HepG2 (cell line): ENCODE measurements at regions not wholly inside any gene's neighbourhood (a gene's known extent, or its start where the extent isn't known, plus 50 kb on each side); places are given as distances from the start of the nearest gene placed in this dataset.
A peak's percentile ranks its signal among the peaks of the same experiment; 100 is the strongest.

Experiments
- ATAC-seq: fragments of 200-7000 bp; cut with Tn5 transposase; 3 replicates; pipeline ENCODE4 v1.9.1; 2020; ENCODE audit warnings: mild to moderate bottlenecking, moderate library complexity
- BruUV-seq: library from RNA; stranded (reverse); fragments of 400-500 nt; replicated peaks from 2 replicates; lab custom pipeline; 2021; lab: Mats Ljungman, UMichigan
- CTCF ChIA-PET: fragments of 300-600 bp; formaldehyde crosslinking; extraction: SDS; loops from one replicate; lab custom pipeline; 2021; ENCODE audit warnings: low total read pairs, inconsistent platforms, low intra/inter-chr PET ratio; lab: Yijun Ruan, JAX
- POLR2A ChIA-PET: fragments of 350-600 bp; sonication (Branson Sonifier 250); formaldehyde crosslinking; loops from one replicate; lab custom pipeline; 2020; ENCODE audit warnings: antibody characterized with exemption, inconsistent platforms; lab: Yijun Ruan, JAX
- DNase-seq: peaks from one replicate; pipeline ENCODE4 v3.0.0-alpha.2; 2015; ENCODE audit warnings: low spot score
- FAIRE-seq: peaks from 3 replicates; lab custom pipeline; 2011; peaks lifted over from hg19 to GRCh38; lab: Jason Lieb, UNC
- H2AFZ ChIP-seq: one replicate; pipeline ENCODE4 v1.6.1; 2011; ENCODE audit warnings: low read length, inconsistent platforms
- H3K27ac ChIP-seq: fragments of 300-600 bp; 3 replicates; pipeline ENCODE4 v1.8.0; 2011; ENCODE audit warnings: mixed run types, mild to moderate bottlenecking, mixed read lengths, low read length, inconsistent platforms; ENCODE audit not compliant: insufficient read depth; ENCODE audit errors: extremely low read length
- H3K27me3 ChIP-seq, 2 experiments: fragments of 200-600 bp in 1 of 2; 2 replicates in 1 of 2; 3 replicates in 1 of 2; pipeline versions ENCODE4 v1.6.0 to v1.8.0; 2011; ENCODE audit warnings: low read length in 2 of 2, mild to moderate bottlenecking in 2 of 2, moderate library complexity in 2 of 2, inconsistent platforms in 1 of 2; ENCODE audit not compliant: insufficient read depth in 2 of 2, control insufficient read depth in 1 of 2
- H3K36me3 ChIP-seq, 2 experiments: fragments of 200-600 bp in 1 of 2; replicated peaks in 1 of 2; 2 replicates in 1 of 2; 3 replicates in 1 of 2; pipeline versions ENCODE4 v1.5.1 to v1.8.0; 2011; ENCODE audit warnings: low read length in 2 of 2, inconsistent platforms in 1 of 2; ENCODE audit not compliant: insufficient read depth in 2 of 2, control insufficient read depth in 1 of 2
- H3K4me1 ChIP-seq: 2 replicates; pipeline ENCODE4 v1.5.1; 2012; ENCODE audit warnings: low read length, inconsistent platforms; ENCODE audit not compliant: insufficient read depth
- H3K4me2 ChIP-seq: 2 replicates; pipeline ENCODE4 v1.6.0; 2011; ENCODE audit warnings: low read depth, low read length, inconsistent platforms
- H3K4me3 ChIP-seq, 3 experiments: fragments of 200-600 bp in 1 of 3; sonication (generic), shearing (Covaris generic) in 1 of 3; replicated peaks in 1 of 3; 2 replicates each; pipeline ENCODE4 v1.5.1; 2011 to 2016; ENCODE audit warnings: low read length in 3 of 3, inconsistent platforms in 2 of 3, low read depth in 2 of 3, mild to moderate bottlenecking in 2 of 3, control low read depth in 1 of 3, mixed read lengths in 1 of 3; ENCODE audit not compliant: insufficient read depth in 1 of 3
- H3K79me2 ChIP-seq: one replicate; pipeline ENCODE4 v1.6.1; 2011; ENCODE audit warnings: low read length, inconsistent platforms; ENCODE audit not compliant: insufficient read depth
- H3K9ac ChIP-seq: 2 replicates; pipeline ENCODE4 v1.6.0; 2011; ENCODE audit warnings: mild to moderate bottlenecking, low read depth, low read length, inconsistent platforms; ENCODE audit not compliant: insufficient read depth
- H3K9me3 ChIP-seq: 2 replicates; pipeline ENCODE4 v1.5.1; 2012; ENCODE audit warnings: mild to moderate bottlenecking, low read length
- H4K20me1 ChIP-seq: 2 replicates; pipeline ENCODE4 v1.6.0; 2011; ENCODE audit warnings: inconsistent platforms, mild to moderate bottlenecking, low read length, moderate library complexity; ENCODE audit not compliant: insufficient read depth
- HNF4A ChIP-seq: sonication (generic); formaldehyde crosslinking; IDR thresholded peaks from 2 replicates; pipeline ENCODE4 v1.4.0; 2020; ENCODE audit warnings: missing genetic modification reagents
- PPARG ChIP-seq: conservative IDR thresholded peaks from 2 replicates; pipeline ENCODE4 v1.6.1; 2016; ENCODE audit warnings: missing biosample characterization, missing genetic modification reagents
- RAD21 ChIP-seq: fragments of 450-650 bp; formaldehyde crosslinking; IDR thresholded peaks from 2 replicates; pipeline ENCODE4 v1.5.0; 2020; ENCODE audit warnings: mild to moderate bottlenecking
- SP1 ChIP-seq, 2 experiments: fragments of 450-650 bp in 1 of 2; sonication (generic) in 1 of 2; formaldehyde crosslinking in 1 of 2; IDR thresholded peaks; 2 replicates each; pipeline versions ENCODE4 v1.4.0 to v1.6.1; 2016 to 2020; ENCODE audit warnings: missing genetic modification reagents in 1 of 2
- TEAD3 ChIP-seq: optimal IDR thresholded peaks from 2 replicates; pipeline ENCODE3; 2016; ENCODE audit warnings: borderline replicate concordance
- WGBS: methylation state at CpG from one replicate; pipeline ENCODE4 v1.1.6; 2017; ENCODE audit warnings: low lambda C conversion rate; 5-methylcytosine and 5-hydroxymethylcytosine counted together
- in situ Hi-C: cut with HindIII; loops from 2 replicates; pipeline ENCODE4 v1.10.0; 2017; ENCODE audit warnings: low pct_unique_long_range_greater_than_20kb; ENCODE audit not compliant: extremely low pct_ligation_motif_present
- intact Hi-C: fragments of 100-400 bp; cut with micrococcal nuclease; formaldehyde crosslinking; loops from one replicate; pipeline ENCODE4 v1.10.0; 2022; ENCODE audit not compliant: unreplicated experiment
- TF ChIP-seq, protein P1 (sequence below): sonication (generic); formaldehyde crosslinking; IDR thresholded peaks from 2 replicates; pipeline ENCODE4 v1.9.0; 2021; ENCODE audit warnings: missing genetic modification reagents, borderline replicate concordance

- ChIA-PET CTCF (no interaction called here), POLR2A (no interaction called here)
- ATAC-seq (no peak), FAIRE-seq (no peak), DNase-seq (peak; percentile 9)
- H2AFZ ChIP-seq: no peak overlapping the region
- no peaks in the 10 kb centered on the region for H3K36me3 ChIP-seq
- intact Hi-C loops (no loop called here), in situ Hi-C loops (no loop called here)
- no peak overlapping the region for H3K4me2 ChIP-seq
- H3K4me1 ChIP-seq: no peaks in the 10 kb centered on the region
- WGBS: 7% methylated on average over 3 of the region's 3 CpGs
- H4K20me1 ChIP-seq: no peaks in the 10 kb centered on the region
- no peak overlapping the region for H3K4me3 ChIP-seq
- BruUV-seq: no TSS peak
- no peak overlapping the region for H3K9ac ChIP-seq
- no peaks in the 10 kb centered on the region for H3K9me3 ChIP-seq
- H3K27ac ChIP-seq: no peak overlapping the region
- H3K27me3 ChIP-seq: no peaks in the 10 kb centered on the region; a peak in 1 of 5 replicates
- H3K79me2 ChIP-seq: no peaks in the 10 kb centered on the region
- TF ChIP-seq HNF4A (peak; percentile 27; the same call in 1 of the 2 replicates), PPARG (CRISPR knock-in tag) (no peak)
Observed at GRCh38 chr2:16187482-16187817, 247.1 kb downstream of the MYCN start.

- ATAC-seq: no peak
- in situ Hi-C loops: no loop called here
- Histone ChIP-seq H3K4me1 (no peaks in the 10 kb centered on the region), H3K27ac (no peak overlapping the region)
- no peak for TF ChIP-seq TEAD3 (CRISPR knock-in tag)
- TF ChIP-seq RAD21 (CRISPR knock-in tag): no peak
- TF ChIP-seq, protein P1, sequence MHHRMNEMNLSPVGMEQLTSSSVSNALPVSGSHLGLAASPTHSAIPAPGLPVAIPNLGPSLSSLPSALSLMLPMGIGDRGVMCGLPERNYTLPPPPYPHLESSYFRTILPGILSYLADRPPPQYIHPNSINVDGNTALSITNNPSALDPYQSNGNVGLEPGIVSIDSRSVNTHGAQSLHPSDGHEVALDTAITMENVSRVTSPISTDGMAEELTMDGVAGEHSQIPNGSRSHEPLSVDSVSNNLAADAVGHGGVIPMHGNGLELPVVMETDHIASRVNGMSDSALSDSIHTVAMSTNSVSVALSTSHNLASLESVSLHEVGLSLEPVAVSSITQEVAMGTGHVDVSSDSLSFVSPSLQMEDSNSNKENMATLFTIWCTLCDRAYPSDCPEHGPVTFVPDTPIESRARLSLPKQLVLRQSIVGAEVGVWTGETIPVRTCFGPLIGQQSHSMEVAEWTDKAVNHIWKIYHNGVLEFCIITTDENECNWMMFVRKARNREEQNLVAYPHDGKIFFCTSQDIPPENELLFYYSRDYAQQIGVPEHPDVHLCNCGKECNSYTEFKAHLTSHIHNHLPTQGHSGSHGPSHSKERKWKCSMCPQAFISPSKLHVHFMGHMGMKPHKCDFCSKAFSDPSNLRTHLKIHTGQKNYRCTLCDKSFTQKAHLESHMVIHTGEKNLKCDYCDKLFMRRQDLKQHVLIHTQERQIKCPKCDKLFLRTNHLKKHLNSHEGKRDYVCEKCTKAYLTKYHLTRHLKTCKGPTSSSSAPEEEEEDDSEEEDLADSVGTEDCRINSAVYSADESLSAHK (CRISPR knock-in tag): no peak
- no peak for TF ChIP-seq SP1 (IDR thresholded peaks at IDR 0.05)
- TF ChIP-seq SP1 (CRISPR knock-in tag; IDR thresholded peaks at IDR 0.05): no peak
- TF ChIP-seq, all 625 proteins: peak for 0
- Histone ChIP-seq H3K9me3 (no peaks in the 10 kb centered on the region), H3K36me3 (no peaks in the 10 kb centered on the region), H3K9ac (no peak overlapping the region), H3K4me2 (no peak overlapping the region), H3K27me3 (peaks cover 2% of the 10 kb centered on the region in 2 experiments; a peak in 1 of 5 replicates), H3K79me2 (no peaks in the 10 kb centered on the region), H3K4me3 (no peak overlapping the region), H4K20me1 (no peaks in the 10 kb centered on the region), H2AFZ (no peak overlapping the region)
- intact Hi-C loops: no loop called here
- FAIRE-seq (no peak), DNase-seq (no peak)
- ChIA-PET CTCF (no interaction called here), POLR2A (no interaction called here)
- WGBS: 44% methylated on average over 8 of the region's 8 CpGs
- BruUV-seq: no TSS peak
Observed at GRCh38 chr2:16186661-16187481, 246.5 kb downstream of the MYCN start.
